HG02759 (cell line): ENCODE measurements at regions not wholly inside any gene's neighbourhood (a gene's known extent, or its start where the extent isn't known, plus 50 kb on each side); places are given as distances from the start of the nearest gene placed in this dataset.

Experiments
- ATAC-seq: cut with Tn5 transposase; IDR thresholded peaks from one replicate; pipeline ENCODE4 v1.9.1; 2021; ENCODE audit warnings: mild to moderate bottlenecking, moderate library complexity; ENCODE audit not compliant: unreplicated experiment

DNA sequence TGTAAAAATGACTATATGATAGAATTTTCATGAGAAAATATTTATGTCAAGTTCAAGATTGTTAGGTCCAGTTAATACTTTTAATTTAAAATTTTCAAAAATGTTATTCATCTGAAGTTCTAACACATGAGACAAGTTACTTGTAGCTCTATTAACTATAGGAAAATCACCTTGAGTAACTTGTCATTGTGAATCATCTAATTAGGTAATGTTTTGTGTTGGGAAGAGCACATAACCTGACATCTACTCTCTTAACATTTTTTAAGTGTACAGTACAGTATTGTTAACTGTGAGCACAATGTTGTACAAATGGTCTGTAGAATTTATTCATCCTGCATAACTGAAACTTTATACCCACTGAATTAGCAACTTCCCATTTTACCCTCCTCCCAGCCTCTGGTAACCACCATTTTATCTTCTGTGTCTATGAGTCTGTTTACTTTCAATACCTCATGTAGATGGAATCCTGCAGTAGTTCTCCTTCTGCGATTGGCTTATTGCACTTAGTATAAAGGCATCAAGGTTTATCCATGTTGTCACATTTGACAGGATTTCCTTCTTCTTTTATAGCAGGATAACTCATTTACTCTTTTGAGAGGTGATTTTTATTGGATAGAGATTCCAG, 54.6 kb downstream of the ARL4A start:
- ATAC-seq = no peak

DNA sequence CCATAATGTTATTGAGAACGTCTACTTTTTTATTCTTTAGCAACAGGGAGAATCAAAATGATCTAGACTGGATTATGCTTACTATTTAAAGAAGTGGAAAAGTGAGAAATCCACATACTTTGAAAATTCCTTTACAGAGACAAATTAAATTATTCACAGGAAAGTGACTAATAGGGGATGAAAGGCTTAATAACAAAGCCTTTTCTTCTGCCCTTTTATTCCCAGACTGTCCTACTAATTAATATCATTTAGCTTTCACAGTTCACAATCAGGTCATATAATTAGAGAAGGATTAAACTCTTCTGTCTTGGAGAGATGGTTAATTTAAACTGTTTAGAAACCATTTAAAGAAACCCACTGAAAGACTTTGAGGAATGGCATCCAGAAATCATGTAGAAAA, 58.8 kb downstream of the ARL4A start:
- ATAC-seq = no peak

DNA sequence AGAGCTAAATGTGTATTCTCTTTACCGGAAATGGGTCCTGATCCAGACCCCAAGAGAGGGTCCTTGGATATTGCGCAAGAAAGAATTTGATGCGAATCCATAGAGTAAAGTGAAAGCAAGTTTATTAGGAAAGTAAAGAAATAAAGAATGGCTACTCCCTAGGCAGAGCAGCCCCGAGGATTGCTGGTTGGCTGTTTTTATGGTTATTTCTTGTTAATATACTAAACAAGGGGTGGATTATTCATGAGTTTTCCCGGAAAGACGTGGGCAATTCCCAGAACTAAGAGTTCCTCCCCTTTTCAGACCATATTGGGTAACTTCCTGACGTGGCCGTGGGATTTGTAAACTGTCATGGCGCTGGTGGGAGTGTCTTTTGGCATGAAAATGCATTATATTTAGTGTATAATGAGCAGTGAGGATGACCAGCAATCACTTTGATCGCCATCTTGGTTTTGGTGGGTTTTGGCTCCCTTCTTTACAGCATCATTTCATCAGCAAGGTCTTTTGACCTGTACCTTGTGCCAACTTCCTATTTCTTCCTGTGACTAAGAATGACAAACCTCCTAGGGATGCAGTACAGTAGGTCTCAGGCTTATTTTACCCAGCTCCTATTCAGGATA, 60.4 kb downstream of the ARL4A start:
- no peak for ATAC-seq

DNA sequence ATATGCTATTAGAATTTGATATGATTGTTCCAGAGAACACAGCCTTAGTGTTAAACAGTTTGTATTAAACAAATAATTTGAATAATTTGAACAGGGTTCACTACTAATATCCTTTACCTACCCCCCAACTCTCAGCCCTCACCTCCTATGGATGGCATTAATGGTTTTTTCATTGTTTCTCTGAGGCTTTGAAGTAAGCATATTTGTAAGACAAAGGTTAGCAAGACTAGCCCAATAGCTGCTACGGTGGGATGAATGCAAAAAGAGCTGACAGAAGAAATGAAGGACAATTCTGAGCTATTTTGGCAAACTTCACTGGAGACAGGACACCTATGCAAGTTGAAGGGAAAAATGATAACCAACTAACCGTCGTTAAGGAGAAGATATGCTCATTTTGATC, 61.6 kb downstream of the ARL4A start:
- no peak for ATAC-seq

DNA sequence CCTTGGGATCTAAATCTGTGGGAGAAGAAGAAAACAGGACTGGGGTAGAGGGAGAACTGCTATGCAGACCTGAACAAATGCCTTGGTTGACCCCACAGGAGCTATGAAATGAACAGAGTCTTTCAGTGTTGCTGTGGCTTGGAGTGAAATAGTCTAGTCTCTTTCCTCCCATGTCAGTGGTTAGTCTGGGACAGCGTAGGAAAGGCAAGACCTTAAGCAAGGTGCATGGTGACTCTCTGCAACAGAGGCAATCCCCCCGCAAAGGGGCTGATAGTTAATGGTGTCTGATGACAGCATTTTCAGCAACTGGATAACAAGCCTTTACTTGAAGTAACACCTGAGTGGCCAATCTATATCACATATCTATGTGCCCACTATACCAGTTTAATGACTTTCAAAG, 62.3 kb downstream of the ARL4A start:
- ATAC-seq = no peak

DNA sequence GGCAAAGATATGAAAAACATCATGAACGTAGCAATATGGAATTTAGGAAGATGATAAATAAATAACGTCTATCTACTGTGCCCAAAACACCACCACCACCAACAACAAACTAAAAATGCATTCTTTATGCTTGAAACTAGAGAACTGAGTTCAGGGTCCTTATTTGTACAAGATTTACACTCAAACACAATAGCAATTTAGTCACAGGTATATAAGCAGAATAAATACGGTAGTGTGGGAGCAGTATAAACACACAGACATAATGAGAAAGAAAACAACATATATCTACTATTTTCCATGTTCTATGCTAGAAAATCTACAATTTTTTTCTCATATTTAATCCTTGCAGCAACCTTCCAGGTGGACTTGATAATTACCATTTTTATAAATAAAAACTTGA, 64.3 kb downstream of the ARL4A start:
- ATAC-seq = no peak

DNA sequence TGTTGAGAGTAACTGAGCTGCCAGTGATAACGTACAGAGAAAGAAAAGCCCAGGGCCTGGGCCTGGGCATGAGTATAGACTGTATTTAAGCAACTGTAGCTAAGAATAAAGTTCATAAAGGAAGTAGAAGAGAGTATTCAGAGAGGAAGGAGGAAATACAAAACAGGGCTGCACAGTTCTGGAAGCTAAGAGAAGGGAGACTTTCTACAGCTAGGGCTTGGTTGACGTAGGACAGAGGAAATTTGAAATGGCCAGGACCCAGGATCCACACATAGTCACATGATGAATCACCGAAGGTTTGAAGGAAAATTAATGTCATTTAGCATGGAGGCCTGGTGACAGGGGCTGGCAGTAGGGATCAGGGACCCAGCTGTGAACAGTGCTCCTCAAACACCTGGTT, 66.7 kb downstream of the ARL4A start:
- ATAC-seq = no peak

DNA sequence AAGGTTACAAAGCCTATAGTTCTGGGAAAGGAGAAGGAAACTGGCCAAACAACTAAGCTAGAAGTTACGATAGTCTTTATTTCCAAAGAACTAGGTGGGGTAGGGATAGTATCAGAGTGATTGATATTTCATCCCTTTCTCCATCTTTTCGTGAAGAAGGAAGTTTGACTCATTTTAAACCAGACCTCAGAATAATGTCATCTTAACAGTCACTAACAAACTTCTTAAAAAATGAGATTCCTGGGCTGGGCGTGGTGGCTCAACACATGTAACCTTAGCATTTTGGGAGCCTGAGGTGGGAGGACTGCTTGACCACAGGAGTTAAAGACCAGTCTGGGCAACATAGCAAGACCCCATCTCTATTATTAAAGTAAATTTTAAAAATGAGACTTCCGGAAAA, 69.4 kb downstream of the ARL4A start:
- ATAC-seq = no peak

DNA sequence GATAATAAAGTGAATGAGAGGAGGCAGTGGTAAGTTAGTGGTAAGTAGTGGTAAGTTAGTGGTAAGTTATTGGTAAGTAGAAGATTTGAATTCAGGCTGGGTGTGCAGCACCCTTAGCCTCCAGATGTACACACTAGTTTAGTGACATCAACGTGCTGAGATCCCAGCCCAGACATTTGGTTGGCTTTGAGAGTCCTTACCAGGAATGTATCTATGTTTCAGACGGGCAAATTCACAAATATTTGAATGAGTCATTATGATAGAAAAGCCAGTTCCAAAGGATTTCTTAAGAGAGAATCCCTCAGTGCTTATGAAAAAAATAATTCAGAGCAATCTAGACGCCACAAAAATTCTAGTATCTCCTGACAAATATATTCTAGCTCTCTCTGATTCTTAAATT, 70.0 kb downstream of the ARL4A start:
- ATAC-seq = no peak

DNA sequence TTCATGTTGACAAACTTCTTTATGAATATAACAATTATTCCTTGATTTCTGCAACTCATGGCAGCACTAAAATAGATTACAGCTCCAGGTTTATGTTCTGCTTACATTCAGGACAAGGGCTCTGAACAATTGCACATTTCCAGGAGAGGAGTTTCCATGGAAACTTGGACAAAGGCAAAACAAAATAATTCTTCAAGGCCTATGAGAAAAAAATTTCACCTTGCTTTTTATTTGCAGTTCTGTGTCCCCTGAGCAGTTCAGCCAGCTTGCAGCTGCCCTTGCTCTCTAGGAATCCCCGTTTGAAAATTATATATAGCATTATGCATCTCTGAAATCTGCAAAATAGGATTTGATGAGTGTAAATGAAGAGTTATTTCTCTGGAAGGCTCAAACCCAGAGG, 71.7 kb downstream of the ARL4A start:
- no peak for ATAC-seq

DNA sequence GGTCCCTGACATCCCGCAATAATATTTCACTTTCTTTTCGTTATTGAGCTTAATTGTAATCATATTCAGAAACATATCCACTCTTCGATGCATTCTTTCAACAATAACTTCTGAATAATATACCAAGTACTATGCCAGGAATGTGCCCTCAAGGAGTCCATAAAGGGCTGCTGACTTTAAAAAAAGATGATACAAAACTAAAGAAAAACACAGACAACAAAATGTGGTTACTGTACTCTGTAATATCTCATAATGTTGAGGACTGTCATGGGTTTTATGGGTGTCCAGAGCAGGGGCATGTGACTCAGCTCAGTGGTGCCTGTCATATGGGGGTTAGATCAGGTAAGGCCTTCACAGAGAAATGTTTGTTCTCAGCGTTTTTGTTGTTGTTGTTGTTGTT, 73.7 kb downstream of the ARL4A start:
- no peak for ATAC-seq

DNA sequence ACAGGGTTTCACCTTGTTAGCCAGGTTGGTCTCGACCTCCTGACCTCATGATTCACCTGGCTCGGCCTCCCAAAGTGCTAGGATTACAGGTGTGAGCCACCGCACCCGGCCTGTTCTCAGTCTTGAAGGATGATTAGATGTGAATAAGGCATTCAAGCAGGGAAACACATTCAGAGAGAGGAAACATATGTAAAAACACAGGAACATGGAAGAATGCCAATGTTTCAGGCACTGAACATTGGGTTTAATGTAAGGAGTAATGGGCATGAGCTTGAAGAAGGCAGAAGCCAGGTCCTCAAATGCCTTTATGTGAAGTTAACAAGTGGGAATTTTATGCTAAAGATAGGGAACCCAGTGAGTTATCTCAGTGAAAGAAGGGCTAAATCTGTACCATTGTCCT, 74.3 kb downstream of the ARL4A start:
- no peak for ATAC-seq

DNA sequence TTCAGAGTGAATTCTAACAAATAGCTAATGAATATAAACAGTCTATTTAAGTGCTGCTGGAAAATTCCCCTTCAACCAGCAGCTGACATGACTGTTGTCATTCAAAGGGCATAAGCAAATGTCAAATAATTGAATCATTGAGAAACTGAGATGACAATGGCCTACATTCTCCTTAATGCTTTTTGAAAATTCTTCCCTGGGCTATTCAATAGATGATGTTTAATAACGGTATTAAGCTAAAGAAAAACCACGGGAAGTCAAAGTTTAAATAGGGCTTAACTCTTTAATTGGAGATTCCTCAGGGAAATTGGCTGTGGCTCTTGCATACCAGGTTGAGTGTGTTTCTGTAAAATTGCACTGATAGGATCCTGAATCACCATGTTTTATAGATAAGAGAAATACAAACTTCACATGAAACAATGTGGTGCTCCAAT, 77.0 kb downstream of the ARL4A start:
- ATAC-seq = no peak

DNA sequence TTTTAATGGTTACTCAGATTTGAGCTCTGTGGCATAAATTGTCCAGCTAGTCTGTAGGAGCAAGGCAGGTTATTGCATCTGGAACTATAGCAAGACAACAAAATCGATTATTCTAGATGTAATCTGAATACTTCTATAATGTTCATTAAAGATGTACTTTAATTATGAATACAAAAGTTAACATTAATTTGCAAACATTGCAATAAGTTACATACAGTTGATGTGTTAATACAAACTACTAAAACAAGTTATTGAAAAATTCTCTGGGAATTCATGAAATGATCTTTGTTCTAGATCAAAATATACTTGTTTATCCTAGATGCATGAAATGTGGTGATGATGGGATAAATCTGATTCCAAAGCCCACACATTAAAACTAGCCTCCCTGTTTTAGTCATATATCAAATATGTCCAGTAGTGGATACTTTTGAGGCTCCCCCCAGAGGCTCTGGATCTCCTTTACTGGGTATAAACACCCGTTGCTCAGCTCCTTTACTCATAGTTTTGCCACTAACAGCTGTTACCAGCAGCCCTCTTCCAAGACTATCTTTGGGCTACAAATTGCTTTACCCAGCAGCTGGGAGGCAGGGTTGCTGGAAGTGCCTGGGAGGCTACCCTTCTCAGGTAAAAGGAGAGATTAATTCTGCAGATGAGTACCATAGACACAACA, 78.1 kb downstream of the ARL4A start:
- ATAC-seq = no peak

DNA sequence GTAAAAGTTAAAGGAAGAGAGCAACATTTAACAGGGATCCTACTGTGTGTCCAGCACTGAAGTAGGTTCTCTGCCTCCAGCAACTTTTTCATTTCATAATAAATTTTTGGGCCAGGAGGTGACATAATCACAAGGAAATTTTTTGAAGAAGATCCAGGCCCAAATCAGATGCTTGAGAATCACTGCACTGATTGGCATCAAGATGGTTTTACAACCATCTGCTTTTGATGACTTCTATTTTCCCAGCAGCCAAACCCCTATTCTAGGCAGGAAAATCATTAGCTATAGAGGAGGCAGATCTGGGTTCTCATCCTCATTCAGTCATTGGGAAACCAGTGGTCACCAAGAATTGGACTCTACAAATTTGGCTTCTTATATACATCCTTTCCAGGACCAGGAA, 79.0 kb downstream of the ARL4A start:
- no peak for ATAC-seq

DNA sequence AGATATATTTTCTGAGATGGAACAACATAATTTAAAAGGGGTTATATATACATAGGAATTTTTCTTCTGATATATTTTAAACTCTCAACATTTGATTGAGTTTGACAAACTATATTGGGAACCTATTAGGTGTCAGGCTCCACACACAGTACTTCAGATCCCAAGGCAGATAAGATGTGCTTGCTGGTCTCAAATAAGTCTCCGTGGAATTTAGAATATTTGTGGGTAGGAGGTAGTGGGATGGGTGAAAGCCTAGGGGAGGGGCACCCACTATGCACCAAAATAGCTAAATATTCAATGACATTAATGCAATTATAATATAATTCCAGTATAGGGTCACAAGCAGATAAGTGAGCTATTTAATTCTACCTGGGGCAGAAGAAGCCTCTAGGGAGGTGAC, 81.5 kb downstream of the ARL4A start:
- ATAC-seq = no peak

DNA sequence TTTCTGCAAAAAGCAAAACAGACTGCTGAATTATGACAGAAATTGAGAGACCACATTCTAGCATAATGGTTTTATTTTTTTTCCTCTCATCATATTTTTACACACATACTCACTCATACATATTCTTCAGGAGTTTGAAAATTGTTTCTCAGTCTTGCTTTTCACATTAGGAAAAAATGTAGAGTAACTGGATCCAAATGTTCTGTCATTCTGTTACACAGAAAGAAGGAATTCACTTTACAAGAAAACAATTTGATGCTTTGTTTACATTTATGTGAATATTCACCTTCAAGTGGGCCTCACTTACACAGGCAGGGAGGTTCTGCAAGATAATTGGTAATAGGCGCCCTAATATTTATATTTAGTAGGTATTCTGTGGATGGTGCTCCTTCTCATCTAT, 82.0 kb downstream of the ARL4A start:
- ATAC-seq = no peak

DNA sequence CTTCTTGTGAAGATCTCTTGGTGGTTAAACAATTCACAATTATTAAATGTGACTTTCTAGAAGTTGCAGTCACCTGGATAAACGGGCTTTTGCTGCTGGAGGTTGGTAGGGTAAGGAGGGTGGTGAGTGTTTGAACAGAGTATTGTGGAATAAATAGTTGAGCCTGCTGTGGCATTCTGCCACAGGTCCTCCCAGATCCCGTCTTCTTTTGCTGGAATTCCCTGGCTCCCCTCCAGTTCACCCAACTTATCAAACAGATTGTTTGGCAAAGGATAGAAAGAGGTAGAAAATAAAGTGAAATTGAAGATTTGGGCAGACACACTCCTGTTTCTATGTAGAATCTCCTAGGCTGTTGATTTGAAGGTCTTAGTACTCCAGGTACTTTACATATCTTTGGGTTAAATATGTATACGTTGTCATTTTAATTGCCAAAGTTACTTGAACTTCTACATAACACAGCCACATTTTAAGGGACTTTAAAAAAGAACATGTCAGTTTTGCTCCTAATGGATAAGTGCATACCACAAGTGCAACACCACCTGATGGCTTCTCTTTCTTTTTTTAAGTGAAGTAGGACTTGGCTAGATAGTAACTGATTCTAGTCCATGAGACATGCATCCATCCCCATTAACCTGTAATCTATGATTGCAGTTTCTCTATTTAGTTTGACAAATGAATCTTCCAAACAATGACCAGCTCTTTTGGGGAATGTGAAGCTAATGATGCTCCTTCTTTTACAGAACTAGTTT, 83.0 kb downstream of the ARL4A start:
- no peak for ATAC-seq

DNA sequence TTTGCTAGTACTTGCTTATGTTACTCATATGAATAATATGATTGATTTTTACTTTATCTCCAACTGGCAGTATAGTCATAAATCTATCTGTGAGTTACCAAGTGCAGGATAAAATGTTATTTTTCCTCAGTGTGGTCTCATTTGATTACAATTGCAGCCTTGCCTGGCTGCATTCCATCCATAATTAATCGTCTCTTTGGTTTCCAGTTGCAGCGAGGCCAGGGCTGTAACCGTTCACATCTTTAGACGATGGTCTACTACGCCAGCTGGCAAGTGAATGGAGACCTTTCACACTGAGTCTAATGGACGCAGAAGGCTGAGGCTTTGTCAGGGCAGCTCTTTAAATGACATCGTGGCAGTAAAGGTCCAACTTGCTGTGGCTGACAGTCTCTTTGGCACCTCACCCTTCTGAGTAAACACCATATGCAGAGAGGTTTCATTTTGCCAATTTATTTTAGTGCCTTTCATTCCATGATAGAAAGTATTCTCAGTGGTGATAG, 84.0 kb downstream of the ARL4A start:
- ATAC-seq = no peak

DNA sequence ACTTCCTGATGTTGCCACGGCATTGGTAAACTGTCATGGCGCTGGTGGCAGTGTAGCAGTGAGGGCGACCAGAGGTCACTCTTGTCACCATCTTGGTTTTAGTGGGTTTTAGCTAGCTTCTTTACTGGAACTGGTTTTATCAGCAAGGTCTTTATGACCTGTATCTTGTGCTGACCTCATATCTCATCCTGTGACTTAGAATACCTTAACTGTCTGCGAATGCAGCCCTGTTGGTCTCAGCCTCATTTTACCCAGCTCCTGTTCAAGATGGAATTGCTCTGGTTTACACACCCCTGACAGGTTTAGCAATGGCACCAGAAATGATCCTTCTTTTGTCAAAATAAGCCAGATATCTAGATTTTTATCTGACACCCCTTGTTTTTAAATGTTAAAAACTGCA, 85.3 kb downstream of the ARL4A start:
- no peak for ATAC-seq

DNA sequence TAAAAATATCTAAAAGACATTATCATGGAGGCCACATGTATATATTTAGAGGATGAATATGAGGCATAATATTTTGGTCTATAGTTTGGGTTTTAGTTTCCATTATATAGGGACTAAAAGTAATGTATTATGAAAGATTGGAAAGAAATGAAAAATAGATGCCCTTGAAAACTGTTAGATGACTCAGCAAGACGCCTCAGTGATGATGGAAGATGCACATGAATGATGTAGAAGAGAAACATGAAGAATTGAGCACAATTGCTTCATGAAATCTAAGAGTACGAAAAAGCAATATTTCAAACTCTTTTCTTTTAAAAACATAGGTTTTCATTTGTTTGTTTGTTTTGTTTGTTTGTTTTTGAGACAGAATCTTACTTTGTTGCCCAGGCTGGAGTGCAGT, 89.8 kb downstream of the ARL4A start:
- ATAC-seq = no peak

DNA sequence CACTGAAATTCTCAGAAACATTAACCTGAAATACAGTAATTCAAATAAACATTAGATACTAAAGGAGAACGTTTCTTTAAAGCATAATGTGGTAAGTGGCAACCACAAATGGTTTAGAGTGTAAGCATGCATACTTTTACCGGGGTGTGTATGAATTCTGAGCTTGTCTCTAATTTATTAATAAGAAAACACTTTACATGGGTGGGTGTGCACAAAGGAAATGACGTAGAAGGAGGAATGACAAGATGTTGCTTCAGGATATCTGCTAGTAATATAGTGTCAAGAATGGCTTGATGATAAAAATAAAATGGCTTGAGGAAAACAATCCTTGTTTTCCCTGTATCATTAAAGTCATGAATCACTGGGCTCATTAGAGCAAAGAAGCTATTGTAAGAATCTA, 92.5 kb downstream of the ARL4A start:
- no peak for ATAC-seq
